ENCODE measurements at regions not wholly inside any gene's neighbourhood (a gene's known extent, or its start where the extent isn't known, plus 50 kb on each side); places are given as distances from the start of the nearest gene placed in this dataset.

GRCh38 chr10:131430716-131431412 lies 119.3 kb upstream of the TCERG1L start:
- Mint-ChIP-seq H3K4me1 (no peaks in the 10 kb centered on the region), H3K27ac (no peak overlapping the region)
- no peak for ATAC-seq (replicated peaks)

GRCh38 chr10:131431533-131431932 lies 120.0 kb upstream of the TCERG1L start:
- H3K4me1 Mint-ChIP-seq, result no peaks in the 10 kb centered on the region
- H3K27ac Mint-ChIP-seq, result no peak overlapping the region
- no peaks in the 10 kb centered on the region for H3K36me3 Mint-ChIP-seq (ENCODE audit: low read depth)
- H3K27me3 Mint-ChIP-seq, result peaks cover 15% of the 10 kb centered on the region
- ATAC-seq (replicated peaks), result no peak
- H3K4me3 Mint-ChIP-seq, result no peak overlapping the region
- no peaks in the 10 kb centered on the region for H3K9me3 Mint-ChIP-seq

More at GRCh38 chr10:131430716-131431412, 119.3 kb upstream of the TCERG1L start:
- Mint-ChIP-seq H3K27me3 (peaks cover 15% of the 10 kb centered on the region), H3K9me3 (peaks cover under 1% of the 10 kb centered on the region), H3K36me3 (ENCODE audit: low read depth) (no peaks in the 10 kb centered on the region), H3K4me3 (no peak overlapping the region)

- H3K36me3 Mint-ChIP-seq (ENCODE audit: low read depth), result no peaks in the 10 kb centered on the region
- H3K4me1 Mint-ChIP-seq, result no peaks in the 10 kb centered on the region
- H3K27me3 Mint-ChIP-seq, result peaks cover 15% of the 10 kb centered on the region
- no peak for ATAC-seq (replicated peaks)
- H3K27ac Mint-ChIP-seq, result no peak overlapping the region
- no peak overlapping the region for H3K4me3 Mint-ChIP-seq
- no peaks in the 10 kb centered on the region for H3K9me3 Mint-ChIP-seq
These were observed 120.6 kb upstream of the TCERG1L start for GRCh38 chr10:131431978-131432690.

GRCh38 chr10:131433568-131433967 lies 122.0 kb upstream of the TCERG1L start:
- H3K4me1 Mint-ChIP-seq, result no peaks in the 10 kb centered on the region
- no peaks in the 10 kb centered on the region for H3K9me3 Mint-ChIP-seq
- H3K36me3 Mint-ChIP-seq (ENCODE audit: low read depth), result no peaks in the 10 kb centered on the region
- H3K4me3 Mint-ChIP-seq, result no peak overlapping the region
- no peak overlapping the region for H3K27ac Mint-ChIP-seq
- ATAC-seq (replicated peaks), result no peak
- peaks cover 15% of the 10 kb centered on the region for H3K27me3 Mint-ChIP-seq

GRCh38 chr10:131435232-131435631 lies 123.7 kb upstream of the TCERG1L start:
- Mint-ChIP-seq H3K9me3 (no peaks in the 10 kb centered on the region), H3K27ac (no peak overlapping the region), H3K36me3 (ENCODE audit: low read depth) (no peaks in the 10 kb centered on the region), H3K4me3 (no peak overlapping the region), H3K4me1 (no peaks in the 10 kb centered on the region), H3K27me3 (peaks cover 14% of the 10 kb centered on the region)
- ATAC-seq (replicated peaks), result no peak

GRCh38 chr10:131435760-131436457 lies 124.4 kb upstream of the TCERG1L start:
- H3K36me3 Mint-ChIP-seq (ENCODE audit: low read depth), result no peaks in the 10 kb centered on the region
- H3K27ac Mint-ChIP-seq, result no peak overlapping the region
- ATAC-seq (replicated peaks), result no peak
- no peaks in the 10 kb centered on the region for H3K9me3 Mint-ChIP-seq
- no peaks in the 10 kb centered on the region for H3K4me1 Mint-ChIP-seq
- peaks cover 8% of the 10 kb centered on the region for H3K27me3 Mint-ChIP-seq
- H3K4me3 Mint-ChIP-seq, result no peak overlapping the region

- Mint-ChIP-seq H3K4me3 (no peak overlapping the region), H3K36me3 (ENCODE audit: low read depth) (no peaks in the 10 kb centered on the region), H3K27me3 (peaks cover 12% of the 10 kb centered on the region), H3K9me3 (no peaks in the 10 kb centered on the region), H3K27ac (no peak overlapping the region), H3K4me1 (no peaks in the 10 kb centered on the region)
- ATAC-seq (replicated peaks), result no peak
These were observed 124.9 kb upstream of the TCERG1L start for GRCh38 chr10:131436458-131436857.

GRCh38 chr10:131437556-131438475 lies 126.3 kb upstream of the TCERG1L start:
- no peak overlapping the region for H3K4me3 Mint-ChIP-seq
- H3K27me3 Mint-ChIP-seq, result peaks cover 7% of the 10 kb centered on the region
- H3K36me3 Mint-ChIP-seq (ENCODE audit: low read depth), result no peaks in the 10 kb centered on the region
- no peak overlapping the region for H3K27ac Mint-ChIP-seq
- ATAC-seq (replicated peaks), result no peak
- no peaks in the 10 kb centered on the region for H3K9me3 Mint-ChIP-seq
- H3K4me1 Mint-ChIP-seq, result no peaks in the 10 kb centered on the region

- ATAC-seq (replicated peaks), result no peak
- no peak overlapping the region for H3K27ac Mint-ChIP-seq
- H3K4me3 Mint-ChIP-seq, result no peak overlapping the region
These were observed 127.1 kb upstream of the TCERG1L start for GRCh38 chr10:131438665-131439064.

GRCh38 chr10:131439705-131440104 lies 128.2 kb upstream of the TCERG1L start:
- ATAC-seq (replicated peaks), result no peak
- no peak overlapping the region for H3K27ac Mint-ChIP-seq
- H3K4me1 Mint-ChIP-seq, result no peaks in the 10 kb centered on the region
- no peaks in the 10 kb centered on the region for H3K36me3 Mint-ChIP-seq (ENCODE audit: low read depth)
- H3K4me3 Mint-ChIP-seq, result no peak overlapping the region
- H3K27me3 Mint-ChIP-seq, result peaks cover 7% of the 10 kb centered on the region
- no peaks in the 10 kb centered on the region for H3K9me3 Mint-ChIP-seq

More at GRCh38 chr10:131438665-131439064, 127.1 kb upstream of the TCERG1L start:
- no peaks in the 10 kb centered on the region for H3K4me1 Mint-ChIP-seq
- no peaks in the 10 kb centered on the region for H3K9me3 Mint-ChIP-seq
- peaks cover 7% of the 10 kb centered on the region for H3K27me3 Mint-ChIP-seq
- no peaks in the 10 kb centered on the region for H3K36me3 Mint-ChIP-seq (ENCODE audit: low read depth)

GRCh38 chr10:131440405-131441360 lies 129.2 kb upstream of the TCERG1L start:
- no peak overlapping the region for H3K27ac Mint-ChIP-seq
- H3K4me1 Mint-ChIP-seq, result no peaks in the 10 kb centered on the region
- no peak overlapping the region for H3K4me3 Mint-ChIP-seq
- no peaks in the 10 kb centered on the region for H3K9me3 Mint-ChIP-seq
- peaks cover 7% of the 10 kb centered on the region for H3K27me3 Mint-ChIP-seq
- no peaks in the 10 kb centered on the region for H3K36me3 Mint-ChIP-seq (ENCODE audit: low read depth)
- ATAC-seq (replicated peaks), result no peak

GRCh38 chr10:131442271-131442670 lies 130.8 kb upstream of the TCERG1L start:
- ATAC-seq (replicated peaks), result no peak
- no peaks in the 10 kb centered on the region for H3K36me3 Mint-ChIP-seq (ENCODE audit: low read depth)
- no peak overlapping the region for H3K27ac Mint-ChIP-seq
- no peaks in the 10 kb centered on the region for H3K4me1 Mint-ChIP-seq
- no peak overlapping the region for H3K4me3 Mint-ChIP-seq
- H3K9me3 Mint-ChIP-seq, result no peaks in the 10 kb centered on the region
- peaks cover 7% of the 10 kb centered on the region for H3K27me3 Mint-ChIP-seq

- Mint-ChIP-seq H3K4me1 (no peaks in the 10 kb centered on the region), H3K36me3 (ENCODE audit: low read depth) (no peaks in the 10 kb centered on the region)
- ATAC-seq (replicated peaks), result no peak
These were observed 132.8 kb upstream of the TCERG1L start for GRCh38 chr10:131444286-131444685.

More at GRCh38 chr10:131444286-131444685, 132.8 kb upstream of the TCERG1L start:
- H3K27me3 Mint-ChIP-seq, result peaks cover 4% of the 10 kb centered on the region
- no peaks in the 10 kb centered on the region for H3K9me3 Mint-ChIP-seq
- no peak overlapping the region for H3K27ac Mint-ChIP-seq
- H3K4me3 Mint-ChIP-seq, result no peak overlapping the region

All from activated T-helper 17 cell treated with anti-CD3 and anti-CD28 coated beads, Interleukin-2, amount 50 U/mL, for 72 hours (primary cell).